ENCODE measurements at regions not wholly inside any gene's neighbourhood (a gene's known extent, or its start where the extent isn't known, plus 50 kb on each side); places are given as distances from the start of the nearest gene placed in this dataset.
"Not testable (repeated sequence)": the region's sequence is repeated elsewhere in the genome, so short reads cannot be mapped to it uniquely, and the experiment has no call there.

DNA sequence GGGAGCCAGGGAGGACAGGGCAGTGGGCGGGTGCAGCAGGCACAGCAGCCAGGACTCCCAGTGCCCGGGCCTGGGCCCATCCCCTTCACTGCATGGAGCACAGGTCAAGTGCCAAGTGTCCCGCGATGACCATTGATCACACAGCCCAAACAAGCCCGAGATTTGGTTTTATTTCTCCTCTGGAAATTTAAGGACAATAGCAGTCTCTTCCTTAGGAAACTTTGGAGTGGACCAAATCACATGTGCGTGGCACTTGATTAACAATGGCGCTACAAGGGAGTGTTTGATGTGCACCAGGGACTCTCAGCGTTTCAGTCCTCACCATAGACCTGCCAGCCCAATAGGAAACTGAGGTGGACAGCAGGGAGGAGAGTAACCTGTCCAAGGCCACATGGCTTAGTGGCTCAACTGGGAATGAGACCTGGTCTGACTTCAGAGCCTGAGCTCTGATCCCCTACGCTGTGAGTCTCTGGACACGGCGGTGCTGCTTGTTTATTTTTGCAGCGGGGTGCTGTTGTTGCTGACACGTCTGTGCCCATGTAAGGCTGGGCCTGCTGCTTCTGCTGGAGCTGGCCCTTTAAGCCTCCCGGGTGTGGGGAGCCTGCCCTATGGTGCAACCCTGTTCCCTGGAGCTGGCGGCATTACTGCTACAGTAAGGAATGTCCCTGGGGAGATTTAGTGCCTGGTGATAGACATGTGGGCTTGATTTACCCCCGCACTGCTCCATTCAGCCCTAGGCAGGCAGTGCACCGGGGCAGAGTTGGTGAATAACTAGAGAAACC lies 194.2 kb downstream of the INHBB start:
- no peak for DNase-seq

GRCh38 chr2:120540719-120541552 lies 194.7 kb upstream of the GLI2 start:
- DNase-seq = no peak

GRCh38 chr2:120541553-120541932 lies 194.1 kb upstream of the GLI2 start:
- no peak for DNase-seq

DNA sequence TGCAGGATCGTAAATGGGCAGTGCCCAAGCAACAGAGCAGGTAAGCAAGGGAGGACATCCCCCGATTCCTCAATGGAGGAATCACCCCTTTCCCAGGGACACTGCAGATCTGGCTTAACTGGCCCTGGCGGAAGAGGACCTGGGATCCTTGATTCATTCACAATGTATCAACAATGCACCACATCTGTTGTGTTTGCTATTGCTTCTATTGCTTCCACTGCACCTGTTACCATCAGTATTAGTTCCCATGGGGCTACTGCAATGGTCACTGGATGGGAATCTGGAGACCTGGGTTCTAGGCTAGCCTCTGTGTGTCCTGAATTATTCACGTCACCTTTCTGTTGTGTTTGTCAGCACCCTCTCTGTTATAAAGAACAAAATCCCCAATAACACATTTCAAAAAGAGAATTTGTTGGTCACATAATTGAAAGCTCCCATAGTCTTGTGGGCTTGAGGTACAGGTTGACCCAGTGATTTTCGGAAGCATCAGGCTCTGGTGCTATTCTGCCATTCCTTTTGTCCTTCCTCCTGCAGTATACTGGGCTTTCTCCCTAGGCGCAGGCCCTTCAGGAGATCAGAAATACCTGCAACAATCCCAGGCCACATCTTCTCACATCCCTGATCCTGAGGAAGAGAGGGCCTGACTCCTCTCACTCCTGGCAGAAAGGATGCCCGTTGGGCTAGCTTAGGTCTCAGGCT lies 193.5 kb upstream of the GLI2 start:
- DNase-seq = no peak

GRCh38 chr2:120542911-120543527 lies 192.6 kb upstream of the GLI2 start:
- no peak for DNase-seq

DNA sequence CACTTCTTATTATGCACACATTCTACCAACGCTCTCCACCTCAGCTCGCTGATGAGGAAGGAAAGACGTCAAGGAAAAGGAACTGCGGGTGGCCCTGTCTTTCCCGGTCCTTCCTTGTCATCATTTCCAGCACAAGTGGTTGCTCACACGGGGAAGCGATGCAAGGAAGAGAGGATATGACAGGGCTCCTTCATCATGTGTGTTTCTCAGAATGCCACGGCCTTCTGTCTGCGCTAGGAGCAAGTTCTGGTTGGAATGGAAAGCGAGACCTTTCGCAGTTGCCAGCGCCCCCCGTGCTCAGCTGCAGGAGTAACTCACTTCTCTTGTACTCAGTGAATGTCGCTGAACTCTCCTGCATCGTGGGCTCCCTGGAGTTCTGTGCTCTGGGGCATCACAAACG lies 191.8 kb upstream of the GLI2 start:
- no peak for DNase-seq

DNA sequence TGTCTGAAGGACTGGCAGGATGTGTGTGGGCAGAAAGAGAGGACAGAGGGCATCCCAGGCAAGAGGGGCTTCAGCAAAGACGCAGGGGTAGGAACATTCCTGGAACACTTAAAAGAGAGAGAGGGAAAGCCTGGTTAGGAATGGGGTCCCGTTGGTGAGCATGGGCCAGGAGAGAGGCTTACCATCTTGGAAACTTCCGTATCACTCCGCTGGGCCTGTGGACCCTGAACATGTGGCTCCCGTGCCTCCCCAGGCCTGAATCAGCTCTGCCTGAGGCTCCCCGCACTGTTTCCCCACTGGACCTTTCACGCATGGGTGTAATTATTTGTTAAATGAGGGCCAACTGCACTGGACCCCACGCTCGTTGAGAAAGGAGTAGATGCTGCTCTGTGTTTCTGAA lies 191.1 kb upstream of the GLI2 start:
- DNase-seq = no peak

DNA sequence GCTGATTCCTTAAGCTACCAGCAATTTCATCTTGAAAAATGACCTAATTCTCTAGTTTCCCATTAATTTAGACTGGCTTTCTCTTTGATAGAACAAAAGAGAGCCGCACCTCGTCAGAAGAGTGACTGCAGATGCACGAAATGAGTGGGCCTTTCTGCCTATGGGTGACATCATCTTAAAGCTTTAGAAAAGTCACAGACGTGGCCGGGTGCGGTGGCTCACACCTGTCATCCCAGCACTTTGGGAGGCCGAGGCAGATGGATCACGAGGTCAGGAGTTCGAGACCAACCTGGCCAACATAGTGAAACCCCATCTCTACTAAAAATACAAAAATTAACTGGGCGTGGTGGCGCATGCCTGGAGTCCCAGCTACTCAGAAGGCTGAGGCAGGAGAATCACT lies 190.7 kb upstream of the GLI2 start:
- not testable (repeated sequence) for DNase-seq

GRCh38 chr2:120545521-120546047 lies 190.1 kb upstream of the GLI2 start:
- no peak for DNase-seq

- no peak for DNase-seq
Measured at GRCh38 chr2:120546048-120546864, 189.4 kb upstream of the GLI2 start.

- no peak for DNase-seq
Measured at GRCh38 chr2:120546865-120547390, 188.7 kb upstream of the GLI2 start.

- no peak for DNase-seq
Measured at GRCh38 chr2:120547662-120548061, 188.0 kb upstream of the GLI2 start.

GRCh38 chr2:120548627-120549608 lies 186.8 kb upstream of the GLI2 start:
- DNase-seq = no peak

DNA sequence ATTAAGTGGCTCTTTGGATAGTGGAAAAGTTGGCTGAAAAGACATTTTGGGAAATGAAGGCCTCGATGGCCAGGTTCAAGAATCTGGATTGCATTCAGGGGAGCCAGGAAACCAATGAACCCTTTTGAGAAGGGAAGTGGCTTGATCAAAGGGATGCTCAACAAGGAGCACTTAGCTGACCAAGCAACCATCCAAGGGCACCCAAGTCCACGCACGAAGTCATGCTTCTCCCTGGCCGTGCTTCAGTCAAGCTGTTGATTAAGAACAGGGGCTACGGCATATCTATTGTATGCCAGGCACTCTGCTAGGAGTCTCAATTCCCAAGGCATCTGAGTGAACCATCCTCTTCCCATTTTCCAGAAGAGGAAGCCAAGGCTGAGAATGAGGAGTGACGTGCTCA lies 185.8 kb upstream of the GLI2 start:
- no peak for DNase-seq

DNA sequence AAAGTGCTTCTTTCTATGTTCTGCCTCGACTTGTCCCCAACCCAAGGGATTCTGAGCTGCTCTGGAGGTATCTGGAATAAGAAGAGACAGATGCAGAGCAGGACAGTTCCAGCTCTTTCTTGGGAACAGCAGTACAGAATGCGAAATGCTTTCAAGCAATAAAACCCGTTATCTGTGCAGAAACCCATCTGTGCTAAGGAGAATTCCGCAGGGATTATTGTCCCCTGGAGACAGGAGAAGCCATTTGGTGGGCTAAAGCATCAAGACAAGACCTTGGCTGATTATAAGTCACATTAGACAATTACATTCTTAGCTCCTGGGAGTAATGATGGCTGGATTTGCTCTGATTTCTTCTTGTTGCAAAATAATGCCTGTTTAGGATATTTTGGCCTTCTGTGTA lies 185.4 kb upstream of the GLI2 start:
- DNase-seq = no peak

DNA sequence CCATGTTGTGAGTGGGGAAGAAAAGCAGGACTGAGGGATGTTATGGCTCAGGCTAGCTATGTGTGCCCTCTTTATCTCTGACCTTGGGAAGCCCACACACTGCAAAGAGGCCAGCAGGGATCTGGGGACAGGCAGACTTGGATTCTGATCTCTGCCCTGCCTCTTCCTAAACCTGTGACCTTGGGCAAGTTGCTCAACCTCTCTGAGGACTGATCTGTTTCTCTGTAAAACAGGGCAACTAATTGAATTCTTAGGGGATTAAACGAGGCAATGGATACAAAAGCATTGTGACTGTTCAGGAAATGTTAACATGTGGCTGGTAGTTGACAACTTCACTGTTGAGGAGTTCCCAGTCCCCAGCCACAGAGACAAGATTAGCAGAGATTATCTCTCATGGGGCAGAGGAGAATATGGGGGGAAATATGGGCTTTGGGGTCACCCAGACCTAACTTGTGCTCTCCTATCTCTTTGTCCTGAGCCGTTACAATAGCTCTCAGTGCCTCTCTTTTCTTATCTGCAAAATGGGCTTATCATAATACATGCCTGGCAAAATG lies 184.7 kb upstream of the GLI2 start:
- DNase-seq = no peak

DNA sequence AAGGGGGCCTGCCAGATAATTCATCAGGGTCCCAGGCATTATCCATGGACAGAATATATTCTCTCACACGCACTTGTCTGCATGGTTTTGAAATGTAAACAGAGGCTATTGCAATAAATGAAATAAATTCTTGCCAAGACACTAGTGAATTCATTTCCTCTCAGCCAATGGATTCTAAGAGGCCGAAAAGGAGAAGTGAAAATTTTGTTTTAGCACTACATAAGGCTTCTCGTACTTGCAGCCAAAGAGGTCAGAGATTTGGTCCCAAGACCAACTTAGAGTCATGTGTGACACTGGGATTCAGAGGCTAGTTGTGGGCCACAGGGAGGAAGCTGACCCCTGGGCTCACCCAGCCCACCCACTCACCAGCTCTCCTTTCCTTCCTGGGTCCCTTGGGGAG lies 184.1 kb upstream of the GLI2 start:
- DNase-seq = no peak

DNA sequence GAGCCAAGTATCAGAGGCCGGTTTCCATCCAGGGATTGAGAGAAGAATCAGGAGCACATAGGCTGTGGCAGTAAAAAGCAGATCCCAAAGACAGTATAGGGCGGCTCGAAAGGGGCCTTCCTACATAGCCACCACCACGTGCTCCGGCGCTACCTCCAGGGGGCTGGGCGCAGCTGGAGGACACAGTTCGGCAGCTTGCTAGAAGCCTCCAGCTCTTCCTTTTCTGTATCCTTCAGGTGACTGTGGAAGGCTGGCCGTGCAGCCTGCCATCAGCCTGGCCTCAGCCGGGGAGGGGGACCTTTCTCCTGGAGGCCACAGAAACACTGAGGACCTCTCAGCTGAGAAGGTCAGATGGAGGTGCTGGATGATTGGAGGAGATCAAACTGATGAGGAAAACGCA lies 183.6 kb upstream of the GLI2 start:
- no peak for DNase-seq

- no peak for DNase-seq
Measured at GRCh38 chr2:120552800-120553481, 182.7 kb upstream of the GLI2 start.

- DNase-seq = no peak
Measured at GRCh38 chr2:120554625-120555032, 181.0 kb upstream of the GLI2 start.
